ENCODE measurements at regions not wholly inside any gene's neighbourhood (a gene's known extent, or its start where the extent isn't known, plus 50 kb on each side); places are given as distances from the start of the nearest gene placed in this dataset.

DNA sequence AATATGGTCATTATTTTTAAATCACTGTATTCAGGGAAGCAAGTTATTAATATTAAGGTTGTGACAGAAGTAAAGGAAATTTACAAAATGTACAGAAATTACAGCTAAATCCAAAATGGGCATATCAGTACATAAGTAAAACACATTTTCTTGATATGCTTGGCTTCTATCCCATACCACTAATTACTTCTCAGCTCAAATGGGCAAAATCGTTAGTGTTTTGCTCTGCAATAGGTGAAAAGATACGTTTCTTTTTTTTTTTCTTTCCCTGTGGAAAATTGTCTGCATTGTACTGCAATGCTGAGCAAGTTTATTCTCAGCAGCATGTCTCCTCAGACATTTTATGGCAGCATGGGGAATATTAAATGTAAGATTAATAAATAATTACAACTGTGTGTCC lies 77.1 kb upstream of the PRMT6 start:
- Histone ChIP-seq H3K4me2 (ENCODE audit: low read depth, low read length) (no peak overlapping the region), H3K36me3 (replicated peaks in 1 of 2; ENCODE audit: control insufficient read depth in 1 of 2, insufficient read depth in 2 of 2, low read length in 2 of 2) (no peaks in the 10 kb centered on the region), H2AFZ (ENCODE audit: low read length) (no peak overlapping the region), H3K79me2 (ENCODE audit: insufficient read depth, low read length) (no peaks in the 10 kb centered on the region), H3K4me1 (ENCODE audit: insufficient read depth, low read length) (no peaks in the 10 kb centered on the region), H3K27me3 (ENCODE audit: control insufficient read depth in 1 of 2, insufficient read depth in 2 of 2, low read length in 2 of 2) (no peaks in the 10 kb centered on the region), H3K4me3 (replicated peaks in 1 of 3; ENCODE audit: insufficient read depth in 1 of 3, low read depth in 2 of 3, low read length in 3 of 3) (no peak overlapping the region), H3K9ac (ENCODE audit: insufficient read depth, low read depth, low read length) (no peak overlapping the region), H4K20me1 (ENCODE audit: insufficient read depth, low read length) (no peaks in the 10 kb centered on the region), H3K27ac (ENCODE audit: extremely low read length, insufficient read depth, low read length) (no peak overlapping the region), H3K9me3 (ENCODE audit: low read length) (peaks cover 30% of the 10 kb centered on the region)
- TF ChIP-seq, protein P1, sequence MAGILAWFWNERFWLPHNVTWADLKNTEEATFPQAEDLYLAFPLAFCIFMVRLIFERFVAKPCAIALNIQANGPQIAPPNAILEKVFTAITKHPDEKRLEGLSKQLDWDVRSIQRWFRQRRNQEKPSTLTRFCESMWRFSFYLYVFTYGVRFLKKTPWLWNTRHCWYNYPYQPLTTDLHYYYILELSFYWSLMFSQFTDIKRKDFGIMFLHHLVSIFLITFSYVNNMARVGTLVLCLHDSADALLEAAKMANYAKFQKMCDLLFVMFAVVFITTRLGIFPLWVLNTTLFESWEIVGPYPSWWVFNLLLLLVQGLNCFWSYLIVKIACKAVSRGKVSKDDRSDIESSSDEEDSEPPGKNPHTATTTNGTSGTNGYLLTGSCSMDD (CRISPR knock-in tag; IDR thresholded peaks at IDR 0.05) = no peak
- TF ChIP-seq, protein P2, sequence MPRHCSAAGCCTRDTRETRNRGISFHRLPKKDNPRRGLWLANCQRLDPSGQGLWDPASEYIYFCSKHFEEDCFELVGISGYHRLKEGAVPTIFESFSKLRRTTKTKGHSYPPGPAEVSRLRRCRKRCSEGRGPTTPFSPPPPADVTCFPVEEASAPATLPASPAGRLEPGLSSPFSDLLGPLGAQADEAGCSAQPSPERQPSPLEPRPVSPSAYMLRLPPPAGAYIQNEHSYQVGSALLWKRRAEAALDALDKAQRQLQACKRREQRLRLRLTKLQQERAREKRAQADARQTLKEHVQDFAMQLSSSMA (CRISPR knock-in tag; IDR thresholded peaks at IDR 0.05) = no peak
- TF ChIP-seq HDAC6 (IDR thresholded peaks at IDR 0.05; ENCODE audit: low read depth, low read length) (no peak), GTF2F1 (IDR thresholded peaks at IDR 0.05; ENCODE audit: low read length) (no peak), KDM2A (CRISPR knock-in tag; IDR thresholded peaks at IDR 0.05; ENCODE audit: borderline replicate concordance, low read depth) (no peak), ZKSCAN1 (IDR thresholded peaks at IDR 0.05; ENCODE audit: low read length) (no peak), REL (CRISPR knock-in tag; conservative IDR thresholded peaks at IDR 0.05) (no peak), ZNF354B (CRISPR knock-in tag; IDR thresholded peaks at IDR 0.05) (no peak), GFI1 (CRISPR knock-in tag; IDR thresholded peaks at IDR 0.05; ENCODE audit: borderline replicate concordance) (no peak), ESRRA (CRISPR knock-in tag; IDR thresholded peaks at IDR 0.05; ENCODE audit: low read depth) (no peak), ZFYVE20 (CRISPR knock-in tag; IDR thresholded peaks at IDR 0.05; ENCODE audit: borderline replicate concordance, low read depth) (no peak)
- TF ChIP-seq, protein P3, sequence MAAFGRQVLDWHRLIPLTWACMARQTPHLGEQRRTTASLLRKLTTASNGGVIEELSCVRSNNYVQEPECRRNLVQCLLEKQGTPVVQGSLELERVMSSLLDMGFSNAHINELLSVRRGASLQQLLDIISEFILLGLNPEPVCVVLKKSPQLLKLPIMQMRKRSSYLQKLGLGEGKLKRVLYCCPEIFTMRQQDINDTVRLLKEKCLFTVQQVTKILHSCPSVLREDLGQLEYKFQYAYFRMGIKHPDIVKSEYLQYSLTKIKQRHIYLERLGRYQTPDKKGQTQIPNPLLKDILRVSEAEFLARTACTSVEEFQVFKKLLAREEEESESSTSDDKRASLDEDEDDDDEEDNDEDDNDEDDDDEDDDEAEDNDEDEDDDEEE (CRISPR knock-in tag; IDR thresholded peaks at IDR 0.05) = no peak
- intact Hi-C loops (cut with micrococcal nuclease; ENCODE audit: unreplicated experiment) (no loop called here), in situ Hi-C loops (cut with HindIII; ENCODE audit: extremely low pct_ligation_motif_present, low pct_unique_long_range_greater_than_20kb) (no loop called here)
- 0% methylated on average over 2 of the region's 2 CpGs for WGBS (ENCODE audit: low lambda C conversion rate)
- FAIRE-seq = no peak
- ChIA-PET CTCF (ENCODE audit: low intra/inter-chr PET ratio, low total read pairs) (no interaction called here), POLR2A (no interaction called here)
- ATAC-seq = no peak
- no peak for DNase-seq (ENCODE audit: low spot score)
- BruUV-seq (replicated peaks) = no TSS peak
